PC-3 (cell line): ENCODE measurements at regions not wholly inside any gene's neighbourhood (a gene's known extent, or its start where the extent isn't known, plus 50 kb on each side); places are given as distances from the start of the nearest gene placed in this dataset.
A peak's percentile ranks its signal among the peaks of the same experiment; 100 is the strongest.

ENCODE experiments used
- ATAC-seq: fragments of 200-7000 bp; cut with Tn5 transposase; 2 replicates; pipeline ENCODE4 v1.9.1; 2020; ENCODE audit warnings: mild to moderate bottlenecking, moderate library complexity
- BruUV-seq: library from RNA; stranded (reverse); fragments of 400-500 nt; replicated peaks from 2 replicates; lab custom pipeline; 2021; lab: Mats Ljungman, UMichigan
- CTCF ChIA-PET: fragments of 300-600 bp; sonication (Branson Sonifier 250); formaldehyde crosslinking; loops from one replicate; lab custom pipeline; 2022; ENCODE audit warnings: antibody characterized with exemption; lab: Charles Lee
- POLR2A ChIA-PET: fragments of 300-600 bp; sonication (Branson Sonifier 250); formaldehyde crosslinking; loops from one replicate; lab custom pipeline; 2022; ENCODE audit warnings: antibody characterized with exemption; ENCODE audit not compliant: unreplicated experiment; lab: Charles Lee
- DNase-seq: peaks from one replicate; pipeline ENCODE4 v3.0.0-alpha.2; 2015
- H2AFZ ChIP-seq: fragments of 300-600 bp; sonication (generic); 2 replicates; pipeline ENCODE4 v1.6.0; 2016; ENCODE audit warnings: antibody characterized with exemption, low read length
- H3F3A ChIP-seq: fragments of 300-600 bp; sonication (generic); one replicate; pipeline ENCODE4 v1.6.0; 2017; ENCODE audit warnings: antibody characterized with exemption, low read length, control low read depth, mild to moderate bottlenecking; ENCODE audit not compliant: unreplicated experiment
- H3K27ac ChIP-seq: fragments of 300-600 bp; sonication (generic); 2 replicates; pipeline ENCODE4 v1.5.1; 2016; ENCODE audit warnings: mild to moderate bottlenecking, low read length
- H3K27me3 ChIP-seq: fragments of 300-600 bp; sonication (generic); 2 replicates; pipeline ENCODE4 v1.6.1; 2016; ENCODE audit warnings: low read length, mixed read lengths
- H3K36me3 ChIP-seq: fragments of 300-600 bp; sonication (generic); 2 replicates; pipeline ENCODE4 v1.6.1; 2016; ENCODE audit warnings: low read depth, mixed run types, low read length, mixed read lengths
- H3K4me1 ChIP-seq: fragments of 300-600 bp; sonication (generic); 2 replicates; pipeline ENCODE4 v1.5.1; 2016; ENCODE audit warnings: low read length; ENCODE audit not compliant: insufficient read depth
- H3K4me2 ChIP-seq: fragments of 300-600 bp; sonication (generic); 2 replicates; pipeline ENCODE4 v1.6.0; 2016; ENCODE audit warnings: low read length
- H3K4me3 ChIP-seq: fragments of 300-600 bp; sonication (generic); 2 replicates; pipeline ENCODE4 v1.5.1; 2016; ENCODE audit warnings: mild to moderate bottlenecking, low read length, mixed read lengths
- H3K79me2 ChIP-seq: fragments of 300-600 bp; sonication (generic); 2 replicates; pipeline ENCODE4 v1.6.1; 2017; ENCODE audit warnings: low read length, mixed read lengths
- H3K9ac ChIP-seq: fragments of 300-600 bp; sonication (generic); 2 replicates; pipeline ENCODE4 v1.6.0; 2016; ENCODE audit warnings: mild to moderate bottlenecking, low read length
- H3K9me2 ChIP-seq: fragments of 300-600 bp; sonication (generic); replicated peaks from 2 replicates; pipeline ENCODE4 v1.6.1; 2016; ENCODE audit warnings: mixed run types, low read length, mixed read lengths
- H3K9me3 ChIP-seq: fragments of 300-600 bp; sonication (generic); 2 replicates; pipeline ENCODE4 v1.6.1; 2016; ENCODE audit warnings: low read length, mixed read lengths
- H4K20me1 ChIP-seq: fragments of 300-600 bp; sonication (generic); 2 replicates; pipeline ENCODE4 v1.6.1; 2016; ENCODE audit warnings: low read length, mixed read lengths
- CTCF ChIP-seq: fragments of 300-600 bp; sonication (generic); conservative IDR thresholded peaks from 2 replicates; pipeline ENCODE4 v1.5.1; 2017; ENCODE audit warnings: antibody characterized with exemption, low read depth, mild to moderate bottlenecking, low read length
- EZH2 ChIP-seq: fragments of 300-600 bp; sonication (generic); IDR thresholded peaks from one replicate; pipeline ENCODE4 v1.6.1; 2017; ENCODE audit warnings: antibody characterized with exemption, mild to moderate bottlenecking, low read length; ENCODE audit not compliant: unreplicated experiment
- EZH2phosphoT487 ChIP-seq: fragments of 300-600 bp; sonication (generic); IDR thresholded peaks from 2 replicates; pipeline ENCODE4 v1.6.1; 2018; ENCODE audit warnings: mild to moderate bottlenecking, antibody characterized with exemption, low read length, borderline replicate concordance
- intact Hi-C: fragments of 100-400 bp; cut with micrococcal nuclease; formaldehyde crosslinking; loops from 2 replicates; pipeline ENCODE4 v1.9.0; 2023

DNA sequence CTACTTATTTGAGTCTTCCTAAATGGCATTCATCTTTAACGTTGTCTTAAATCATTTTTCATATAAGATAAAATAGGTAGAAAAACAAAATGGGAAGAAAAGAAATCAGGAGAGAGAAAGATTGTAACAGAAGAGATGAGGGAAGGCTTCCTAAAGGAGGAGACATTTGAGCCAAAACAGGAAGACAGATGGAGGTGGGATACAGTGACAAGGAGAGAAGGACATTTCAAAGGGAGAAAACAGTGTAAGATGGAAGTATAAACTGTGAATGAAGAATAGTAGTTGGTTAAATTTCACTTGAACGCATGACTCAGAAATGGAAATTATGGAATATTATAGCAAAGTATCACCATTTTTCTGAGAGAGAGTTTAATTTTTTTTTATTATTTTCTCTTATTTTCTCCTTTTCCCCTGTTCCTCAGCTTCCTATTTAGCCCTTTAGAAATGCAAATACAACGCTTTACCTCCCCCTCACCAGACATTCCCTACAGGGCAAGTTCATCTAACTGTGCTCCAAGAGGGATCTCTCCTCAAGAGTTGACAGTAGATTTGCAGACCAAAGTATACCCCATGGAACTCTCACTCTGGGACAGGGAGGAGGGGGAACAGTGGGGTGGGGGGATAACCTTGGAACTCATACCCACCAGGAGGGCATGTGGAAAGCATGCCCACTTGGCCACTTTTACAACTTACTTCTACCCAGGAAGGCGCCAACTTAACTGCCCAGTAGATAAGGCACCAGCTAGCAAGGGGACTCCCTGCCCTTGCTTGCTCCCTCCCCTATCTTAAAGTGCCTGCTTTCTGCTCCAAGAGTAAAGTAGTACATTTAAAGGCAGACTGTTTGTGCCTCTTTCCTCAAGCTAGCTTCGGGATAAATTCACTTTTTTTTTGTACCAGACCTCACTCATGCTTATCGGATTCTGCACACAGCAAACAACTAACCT lies 304.7 kb upstream of the POU5F2 start:
- ATAC-seq (no peak), DNase-seq (no peak)
- intact Hi-C loops, result no loop called here
- no TSS peak for BruUV-seq
- Histone ChIP-seq H3K9ac (no peak overlapping the region), H2AFZ (no peak overlapping the region), H3K4me2 (no peak overlapping the region), H3K27me3 (no peaks in the 10 kb centered on the region), H3K36me3 (no peaks in the 10 kb centered on the region), H3K4me3 (no peak overlapping the region), H3K9me3 (no peaks in the 10 kb centered on the region), H3K9me2 (no peaks in the 10 kb centered on the region), H3K27ac (no peak overlapping the region), H3K4me1 (no peaks in the 10 kb centered on the region), H3K79me2 (no peaks in the 10 kb centered on the region), H4K20me1 (no peaks in the 10 kb centered on the region), H3F3A (no peaks in the 10 kb centered on the region)
- ChIA-PET CTCF (no interaction called here), POLR2A (no interaction called here)
- TF ChIP-seq EZH2phosphoT487 (no peak), CTCF (no peak), EZH2 (no peak)

DNA sequence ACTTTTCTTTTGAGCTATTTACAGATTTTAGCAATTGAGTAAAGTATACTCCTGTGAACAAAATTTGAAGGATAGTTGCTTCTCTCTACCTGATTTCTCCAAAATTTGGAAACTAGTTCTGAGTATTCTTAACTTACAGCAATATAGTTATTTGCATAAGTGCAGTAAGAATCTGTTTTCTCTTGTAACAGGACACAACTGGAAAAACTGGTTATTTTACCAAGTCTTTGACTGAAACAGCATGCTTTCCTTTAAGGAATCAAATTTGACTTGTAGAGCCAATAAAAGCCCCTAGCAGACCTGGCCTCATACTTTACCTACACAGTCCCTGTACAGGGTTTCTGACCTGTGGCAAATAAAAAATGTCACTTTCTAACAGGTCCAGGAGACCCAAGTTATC lies 301.9 kb upstream of the POU5F2 start:
- H2AFZ ChIP-seq, result no peak overlapping the region
- no peaks in the 10 kb centered on the region for H3K9me2 ChIP-seq
- no peaks in the 10 kb centered on the region for H3F3A ChIP-seq
- peak; percentile 35 for DNase-seq
- H3K9me3 ChIP-seq, result no peaks in the 10 kb centered on the region
- no peak overlapping the region for H3K4me2 ChIP-seq
- no peak for ATAC-seq
- ChIA-PET CTCF (no interaction called here), POLR2A (no interaction called here)
- no peaks in the 10 kb centered on the region for H3K79me2 ChIP-seq
- H3K4me1 ChIP-seq, result no peaks in the 10 kb centered on the region
- no peaks in the 10 kb centered on the region for H3K36me3 ChIP-seq
- BruUV-seq, result no TSS peak
- no peak overlapping the region for H3K27ac ChIP-seq
- no peak for TF ChIP-seq CTCF
- TF ChIP-seq EZH2phosphoT487, result no peak
- TF ChIP-seq EZH2, result no peak
- no peaks in the 10 kb centered on the region for H4K20me1 ChIP-seq
- no peak overlapping the region for H3K9ac ChIP-seq
- H3K27me3 ChIP-seq, result no peaks in the 10 kb centered on the region
- H3K4me3 ChIP-seq, result no peak overlapping the region
- intact Hi-C loops, result no loop called here

DNA sequence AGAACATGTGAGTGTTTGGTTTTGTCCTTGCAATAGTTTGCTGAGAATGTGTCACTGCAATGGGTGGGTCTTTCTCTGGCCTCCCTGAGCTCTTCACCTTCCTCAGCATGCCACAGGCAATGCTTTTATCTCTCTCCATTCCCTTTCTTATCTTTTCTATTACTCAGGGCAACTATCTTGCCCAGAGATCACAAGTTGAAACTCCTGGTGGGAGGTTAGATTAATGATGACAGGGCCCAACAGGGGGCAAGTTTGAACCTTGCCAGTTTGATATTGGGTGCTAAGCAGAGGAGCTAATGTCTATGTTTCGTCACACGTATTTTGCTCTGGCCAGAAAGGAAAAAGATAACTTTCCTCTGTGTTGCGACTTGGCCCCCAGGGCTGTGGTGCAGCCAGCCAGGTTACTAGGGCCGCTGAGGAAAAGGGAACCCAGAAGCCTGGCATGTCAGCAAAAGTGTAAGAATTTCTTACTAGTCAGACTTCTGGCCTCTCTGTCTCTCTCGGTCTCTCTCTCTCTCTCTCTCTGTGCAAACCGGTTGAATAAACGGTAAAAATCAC lies 299.3 kb upstream of the POU5F2 start:
- Histone ChIP-seq H3K36me3 (no peaks in the 10 kb centered on the region), H2AFZ (no peak overlapping the region), H4K20me1 (no peaks in the 10 kb centered on the region), H3K4me3 (no peak overlapping the region), H3K27ac (no peak overlapping the region), H3K27me3 (no peaks in the 10 kb centered on the region), H3K79me2 (no peaks in the 10 kb centered on the region), H3K9ac (no peak overlapping the region), H3K4me1 (no peaks in the 10 kb centered on the region), H3F3A (no peaks in the 10 kb centered on the region), H3K9me2 (no peaks in the 10 kb centered on the region), H3K9me3 (no peaks in the 10 kb centered on the region), H3K4me2 (no peak overlapping the region)
- no peak for TF ChIP-seq EZH2
- TF ChIP-seq CTCF, result no peak
- TF ChIP-seq EZH2phosphoT487, result no peak
- intact Hi-C loops, result no loop called here
- ChIA-PET CTCF (no interaction called here), POLR2A (no interaction called here)
- BruUV-seq, result no TSS peak
- no peak for ATAC-seq
- no peak for DNase-seq
